ENCODE measurements at regions not wholly inside any gene's neighbourhood (a gene's known extent, or its start where the extent isn't known, plus 50 kb on each side); places are given as distances from the start of the nearest gene placed in this dataset.

GRCh38 chr7:116101704-116102103 is 71.1 kb upstream of the TFEC start:
- no peak for TF ChIP-seq EZH2 (IDR thresholded peaks at IDR 0.05; ENCODE audit: low read length)
- no peak for TF ChIP-seq CTCF (optimal IDR thresholded peaks at IDR 0.05 in 1 of 3, IDR thresholded peaks at IDR 0.05 in 1 of 3, conservative IDR thresholded peaks at IDR 0.05 in 1 of 3; ENCODE audit: extremely low read depth in 1 of 3, insufficient read depth in 2 of 3, low read length in 3 of 3)

All from keratinocyte (primary cell).